Ovary (tissue), 7 donors: ENCODE measurements at regions not wholly inside any gene's neighbourhood (a gene's known extent, or its start where the extent isn't known, plus 50 kb on each side); places are given as distances from the start of the nearest gene placed in this dataset.

ENCODE experiments used
- DNase-seq, 5 donors: peaks; one replicate each; pipeline ENCODE4 v3.0.0-alpha.2; 2019 to 2020
- H3K27ac ChIP-seq, 2 donors: fragments of 200-600 bp; one replicate each; pipeline versions ENCODE4 v1.5.1 to v1.8.0; 2019 to 2022
- H3K27me3 ChIP-seq: fragments of 200-600 bp; one replicate; pipeline ENCODE4 v1.8.0; 2022
- H3K36me3 ChIP-seq: fragments of 200-600 bp; sonication (generic); one replicate; pipeline ENCODE4 v1.5.1; 2019
- H3K4me1 ChIP-seq: one replicate; pipeline ENCODE4 v1.8.1; 2013; ENCODE audit warnings: mild to moderate bottlenecking, moderate library complexity; ENCODE audit not compliant: insufficient read depth
- H3K4me3 ChIP-seq: fragments of 200-600 bp; sonication (generic); one replicate; pipeline ENCODE4 v1.5.1; 2017
- H3K9me3 ChIP-seq, 2 donors: fragments of 200-600 bp in 1 of 2; sonication (generic) in 1 of 2; one replicate each; pipeline versions ENCODE4 v1.5.1 to v1.8.1; 2013 to 2019; ENCODE audit warnings: mild to moderate bottlenecking in 1 of 2, moderate library complexity in 1 of 2
- CTCF ChIP-seq, 3 donors: fragments of 450-650 bp in 2 of 3; fragments of 200-600 bp in 1 of 3; IDR thresholded peaks; one replicate each; pipeline versions ENCODE4 v1.5.1 to v1.8.0; 2016 to 2022; ENCODE audit warnings: antibody characterized with exemption in 3 of 3, mild to moderate bottlenecking in 1 of 3
- EP300 ChIP-seq: sonication (generic); formaldehyde crosslinking; IDR thresholded peaks from one replicate; pipeline ENCODE4 v1.6.1; 2017; ENCODE audit warnings: antibody characterized with exemption
- POLR2A ChIP-seq: fragments of 450-650 bp; IDR thresholded peaks from one replicate; pipeline ENCODE4 v1.6.1; 2017; ENCODE audit warnings: antibody characterized with exemption, mild to moderate bottlenecking, moderate library complexity
- WGBS, 3 donors: extraction: QIAGEN DNeasy Blood & Tissue Kit in 1 of 3; methylation state at CpG; one replicate each; pipeline versions ENCODE4 v1.1.5 to v1.1.7; 2013 to 2017; 5-methylcytosine and 5-hydroxymethylcytosine counted together
- intact Hi-C, 4 donors: fragments of 100-400 bp; cut with DNase I; formaldehyde crosslinking; loops; one replicate each; pipeline versions ENCODE4 v1.11.0 to v1.15.1; 2022 to 2023
- donor health status: DM: no; HTN: no; CAD: no; lungs with moderate emphysema.
- donor health status: DM: no; HTN: no; CAD: no.
- donor health status: Bipolar disorder and iron deficiency.
- donor health status: DM: no; HTN: no; CAD: no.
- donor health status: DM: yes; HTN: yes; CAD: no.

GRCh38 chr9:117488659-117489058, 73.8 kb upstream of the ASTN2 start:
- H3K36me3 ChIP-seq, result no peaks in the 10 kb centered on the region
- no peaks in the 10 kb centered on the region for H3K27me3 ChIP-seq
- no peaks in the 10 kb centered on the region for H3K9me3 ChIP-seq
- H3K27ac ChIP-seq, result no peak overlapping the region
- DNase-seq, result no peak
- intact Hi-C loops, result no loop called here
- no peak overlapping the region for H3K4me3 ChIP-seq
- 84 to 95% (median 91%) methylated on average over 4 of the region's 4 CpGs for WGBS, 3 donors
- peaks cover 2% of the 10 kb centered on the region for H3K4me1 ChIP-seq
- TF ChIP-seq POLR2A (no peak), EP300 (no peak), CTCF (IDR thresholded peaks at IDR 0.05) (no peak)

DNA sequence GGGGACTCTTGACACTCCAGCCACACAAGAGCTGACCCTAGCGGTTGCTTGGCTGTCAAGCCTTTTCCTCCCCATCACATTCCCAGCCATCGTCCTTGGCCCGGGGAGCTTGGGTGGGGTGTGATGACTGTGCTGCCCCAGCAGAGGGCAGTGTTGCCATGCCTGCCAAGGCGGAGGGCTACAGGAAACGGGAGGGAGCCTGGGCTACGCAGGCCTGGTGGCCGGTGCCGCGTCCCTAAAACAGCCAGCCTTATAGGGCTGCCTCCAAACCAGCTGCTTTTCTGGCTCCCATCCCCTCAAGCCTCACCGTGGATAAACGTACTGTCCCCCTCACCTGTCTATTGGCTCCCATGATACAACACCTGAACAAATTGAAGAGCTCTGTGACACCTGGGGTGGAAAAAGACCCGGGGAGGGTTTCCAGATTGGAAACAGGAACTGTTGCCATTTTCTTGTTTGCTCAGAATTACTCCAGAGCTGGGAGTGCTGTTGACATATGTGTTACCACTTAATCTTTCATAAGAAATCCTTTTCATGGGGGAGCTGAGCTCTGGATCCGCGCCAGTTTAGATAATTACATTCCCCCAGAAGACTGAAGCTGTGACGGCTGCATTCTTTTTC, 72.8 kb upstream of the ASTN2 start:
- Histone ChIP-seq H3K36me3 (no peaks in the 10 kb centered on the region), H3K27ac (no peak overlapping the region), H3K9me3 (no peaks in the 10 kb centered on the region), H3K27me3 (no peaks in the 10 kb centered on the region), H3K4me3 (no peak overlapping the region), H3K4me1 (peaks cover 2% of the 10 kb centered on the region)
- peak; percentile 43 to 69 (median 53) for DNase-seq
- intact Hi-C loops, result no loop called here
- TF ChIP-seq EP300 (no peak), CTCF (IDR thresholded peaks at IDR 0.05) (peak in 2 of 3 donors; percentile 33 to 74), POLR2A (no peak)
- 1 to 3% (median 2%) methylated on average over 15 of the region's 15 CpGs for WGBS, 3 donors

DNA sequence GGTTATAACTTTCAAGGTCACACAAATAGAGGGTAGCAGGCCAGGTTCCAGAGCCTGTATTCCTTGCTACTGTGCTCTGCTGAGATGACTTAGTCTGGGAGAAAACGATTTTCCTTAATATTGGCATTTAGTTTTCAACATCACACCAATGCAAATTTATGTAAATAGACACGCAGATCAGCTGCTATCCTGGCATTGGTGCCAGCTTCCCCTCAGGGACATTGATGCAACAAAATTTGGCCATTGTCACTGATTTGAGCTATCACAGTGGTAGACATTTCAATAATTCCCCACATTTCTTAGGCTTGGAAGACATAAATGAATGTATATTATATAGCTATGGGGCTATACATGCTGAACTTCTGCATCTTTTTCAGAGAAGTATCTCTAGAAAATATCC, 71.6 kb upstream of the ASTN2 start:
- Histone ChIP-seq H3K4me3 (no peak overlapping the region), H3K9me3 (no peaks in the 10 kb centered on the region), H3K36me3 (no peaks in the 10 kb centered on the region), H3K4me1 (peaks cover 2% of the 10 kb centered on the region), H3K27me3 (no peaks in the 10 kb centered on the region), H3K27ac (no peak overlapping the region)
- TF ChIP-seq CTCF (IDR thresholded peaks at IDR 0.05), result no peak
- no peak for TF ChIP-seq EP300
- no peak for TF ChIP-seq POLR2A
- no peak for DNase-seq
- 63 to 78% (median 65%) methylated on average over 2 of the region's 2 CpGs for WGBS, 3 donors
- intact Hi-C loops, result no loop called here

GRCh38 chr9:117485176-117485575, 70.3 kb upstream of the ASTN2 start:
- H3K36me3 ChIP-seq, result no peaks in the 10 kb centered on the region
- TF ChIP-seq EP300 (no peak), POLR2A (no peak), CTCF (IDR thresholded peaks at IDR 0.05) (no peak)
- no peaks in the 10 kb centered on the region for H3K27me3 ChIP-seq
- H3K27ac ChIP-seq, result no peak overlapping the region
- intact Hi-C loops, result no loop called here
- H3K9me3 ChIP-seq, result no peaks in the 10 kb centered on the region
- no peak for DNase-seq
- no peak overlapping the region for H3K4me3 ChIP-seq
- 17 to 22% (median 18%) methylated on average over 1 of the region's 1 CpG for WGBS, 3 donors
- peaks cover 2% of the 10 kb centered on the region for H3K4me1 ChIP-seq
